ENCODE measurements at regions not wholly inside any gene's neighbourhood (a gene's known extent, or its start where the extent isn't known, plus 50 kb on each side); places are given as distances from the start of the nearest gene placed in this dataset.

DNA sequence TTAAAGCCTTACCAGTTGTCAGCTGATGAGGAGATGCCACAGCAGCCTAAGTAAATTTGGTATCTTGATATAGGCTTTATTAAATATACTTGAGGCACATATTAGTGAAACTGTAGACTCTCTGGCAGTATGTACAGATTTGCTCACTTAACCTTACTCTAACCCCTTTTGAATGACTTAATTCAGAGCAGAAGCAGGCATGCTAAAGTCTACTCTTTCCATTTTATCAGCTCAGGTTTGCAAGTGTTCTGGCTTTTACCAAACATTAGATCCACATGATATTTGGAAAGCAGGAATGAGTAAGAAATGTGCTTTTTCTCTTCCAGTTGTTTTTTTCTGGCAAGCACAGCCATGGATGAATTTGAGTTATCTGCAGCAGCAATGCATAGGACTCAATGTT, 541.0 kb upstream of the PCDH9 start:
- TF ChIP-seq, protein P1, sequence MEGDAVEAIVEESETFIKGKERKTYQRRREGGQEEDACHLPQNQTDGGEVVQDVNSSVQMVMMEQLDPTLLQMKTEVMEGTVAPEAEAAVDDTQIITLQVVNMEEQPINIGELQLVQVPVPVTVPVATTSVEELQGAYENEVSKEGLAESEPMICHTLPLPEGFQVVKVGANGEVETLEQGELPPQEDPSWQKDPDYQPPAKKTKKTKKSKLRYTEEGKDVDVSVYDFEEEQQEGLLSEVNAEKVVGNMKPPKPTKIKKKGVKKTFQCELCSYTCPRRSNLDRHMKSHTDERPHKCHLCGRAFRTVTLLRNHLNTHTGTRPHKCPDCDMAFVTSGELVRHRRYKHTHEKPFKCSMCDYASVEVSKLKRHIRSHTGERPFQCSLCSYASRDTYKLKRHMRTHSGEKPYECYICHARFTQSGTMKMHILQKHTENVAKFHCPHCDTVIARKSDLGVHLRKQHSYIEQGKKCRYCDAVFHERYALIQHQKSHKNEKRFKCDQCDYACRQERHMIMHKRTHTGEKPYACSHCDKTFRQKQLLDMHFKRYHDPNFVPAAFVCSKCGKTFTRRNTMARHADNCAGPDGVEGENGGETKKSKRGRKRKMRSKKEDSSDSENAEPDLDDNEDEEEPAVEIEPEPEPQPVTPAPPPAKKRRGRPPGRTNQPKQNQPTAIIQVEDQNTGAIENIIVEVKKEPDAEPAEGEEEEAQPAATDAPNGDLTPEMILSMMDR (IDR thresholded peaks at IDR 0.05): no peak
- TF ChIP-seq POLR2A (IDR thresholded peaks at IDR 0.05): no peak
